ENCODE measurements at regions not wholly inside any gene's neighbourhood (a gene's known extent, or its start where the extent isn't known, plus 50 kb on each side); places are given as distances from the start of the nearest gene placed in this dataset.

DNA sequence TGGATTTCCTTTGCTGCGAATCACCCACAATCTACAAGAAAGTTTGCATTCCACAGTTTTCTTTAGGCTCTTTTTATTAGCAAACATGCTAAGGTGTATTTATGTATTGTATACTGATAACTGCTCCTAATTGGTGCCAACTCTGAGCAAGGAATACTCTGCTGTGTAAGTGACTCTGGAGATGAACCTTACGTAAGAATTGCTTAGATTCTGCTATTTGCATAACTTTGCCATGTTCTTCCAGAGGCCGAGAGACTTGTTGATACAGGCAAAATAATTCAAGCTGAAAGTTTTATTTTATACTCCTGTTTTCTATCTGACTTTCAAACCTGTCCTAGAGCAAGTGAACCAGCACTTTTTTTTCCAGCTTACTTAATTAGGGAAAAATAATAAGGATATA, 461.3 kb downstream of the GJA1 start:
- Histone ChIP-seq H3K9me3 (no peaks in the 10 kb centered on the region), H3K4me3 (no peak overlapping the region), H3K4me1 (no peaks in the 10 kb centered on the region), H3K36me3 (no peaks in the 10 kb centered on the region), H3K27me3 (no peaks in the 10 kb centered on the region), H3K27ac (no peak overlapping the region)
- TF ChIP-seq, protein P1, sequence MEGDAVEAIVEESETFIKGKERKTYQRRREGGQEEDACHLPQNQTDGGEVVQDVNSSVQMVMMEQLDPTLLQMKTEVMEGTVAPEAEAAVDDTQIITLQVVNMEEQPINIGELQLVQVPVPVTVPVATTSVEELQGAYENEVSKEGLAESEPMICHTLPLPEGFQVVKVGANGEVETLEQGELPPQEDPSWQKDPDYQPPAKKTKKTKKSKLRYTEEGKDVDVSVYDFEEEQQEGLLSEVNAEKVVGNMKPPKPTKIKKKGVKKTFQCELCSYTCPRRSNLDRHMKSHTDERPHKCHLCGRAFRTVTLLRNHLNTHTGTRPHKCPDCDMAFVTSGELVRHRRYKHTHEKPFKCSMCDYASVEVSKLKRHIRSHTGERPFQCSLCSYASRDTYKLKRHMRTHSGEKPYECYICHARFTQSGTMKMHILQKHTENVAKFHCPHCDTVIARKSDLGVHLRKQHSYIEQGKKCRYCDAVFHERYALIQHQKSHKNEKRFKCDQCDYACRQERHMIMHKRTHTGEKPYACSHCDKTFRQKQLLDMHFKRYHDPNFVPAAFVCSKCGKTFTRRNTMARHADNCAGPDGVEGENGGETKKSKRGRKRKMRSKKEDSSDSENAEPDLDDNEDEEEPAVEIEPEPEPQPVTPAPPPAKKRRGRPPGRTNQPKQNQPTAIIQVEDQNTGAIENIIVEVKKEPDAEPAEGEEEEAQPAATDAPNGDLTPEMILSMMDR (IDR thresholded peaks at IDR 0.05) = no peak
- TF ChIP-seq POLR2AphosphoS5 (IDR thresholded peaks at IDR 0.05) = no peak
- TF ChIP-seq EP300 (IDR thresholded peaks at IDR 0.05) = no peak
- no peak for TF ChIP-seq POLR2A (IDR thresholded peaks at IDR 0.05)
- DNase-seq = no peak
- 24 to 56% (median 48%) methylated on average over 3 of the region's 3 CpGs for WGBS, 5 donors
- intact Hi-C loops (cut with DNase I; ENCODE audit: low total_unique reads) = no loop called here

DNA sequence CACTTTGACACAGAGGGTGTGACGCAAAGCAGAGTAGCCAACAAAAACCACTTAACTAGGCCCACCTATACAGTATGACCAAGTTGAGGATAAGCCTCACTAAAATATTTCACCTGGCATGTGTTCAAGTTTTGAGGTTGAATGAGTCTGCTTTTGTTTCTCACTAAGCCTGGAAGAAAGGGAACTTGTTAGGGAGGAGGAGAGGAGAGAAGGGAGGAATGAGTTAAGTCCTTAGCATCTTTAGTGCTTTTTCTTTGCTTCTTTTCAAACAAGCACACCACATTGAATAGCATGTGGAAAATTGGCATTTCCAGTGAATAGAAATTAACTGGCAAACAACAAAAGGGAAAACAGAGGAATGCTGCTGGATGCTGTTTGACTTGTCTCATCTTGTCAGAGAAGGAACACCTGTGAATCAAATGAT, 461.9 kb downstream of the GJA1 start:
- intact Hi-C loops (cut with DNase I; ENCODE audit: low total_unique reads) = no loop called here
- no peaks in the 10 kb centered on the region for H3K36me3 ChIP-seq
- no peaks in the 10 kb centered on the region for H3K9me3 ChIP-seq
- 55 to 93% (median 84%) methylated on average over 1 of the region's 1 CpG for WGBS, 5 donors
- TF ChIP-seq EP300 (IDR thresholded peaks at IDR 0.05) (no peak), POLR2A (IDR thresholded peaks at IDR 0.05) (no peak), POLR2AphosphoS5 (IDR thresholded peaks at IDR 0.05) (no peak)
- TF ChIP-seq, protein P1 (IDR thresholded peaks at IDR 0.05) = no peak
- H3K27me3 ChIP-seq = no peaks in the 10 kb centered on the region
- no peak overlapping the region for H3K4me3 ChIP-seq
- H3K27ac ChIP-seq = no peak overlapping the region
- H3K4me1 ChIP-seq = no peaks in the 10 kb centered on the region
- DNase-seq = peak in 1 of 2 donors; percentile 42

DNA sequence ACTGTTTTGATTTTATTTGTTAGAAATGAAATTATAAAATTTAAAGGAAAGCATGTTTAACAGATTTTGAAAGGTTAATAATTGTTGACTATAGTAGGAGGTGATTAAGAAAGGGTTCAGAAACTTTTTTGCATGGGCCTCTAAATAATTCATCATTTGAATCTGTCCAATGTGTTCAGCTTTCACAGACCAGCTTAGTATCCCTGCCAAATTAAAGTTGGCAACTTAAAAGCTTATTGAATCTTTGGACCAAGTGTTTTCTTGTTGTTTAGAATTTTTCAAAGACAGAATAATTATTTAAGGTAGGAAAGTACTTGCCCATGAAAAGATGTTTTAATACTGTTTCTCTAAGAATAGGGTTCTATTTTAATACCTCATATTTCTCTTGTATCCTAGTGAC, 466.0 kb downstream of the GJA1 start:
- Histone ChIP-seq H3K36me3 (no peaks in the 10 kb centered on the region), H3K27me3 (no peaks in the 10 kb centered on the region), H3K27ac (no peak overlapping the region), H3K4me3 (no peak overlapping the region), H3K9me3 (no peaks in the 10 kb centered on the region), H3K4me1 (no peaks in the 10 kb centered on the region)
- intact Hi-C loops (cut with DNase I; ENCODE audit: low total_unique reads) = no loop called here
- no peak for DNase-seq
- TF ChIP-seq POLR2AphosphoS5 (IDR thresholded peaks at IDR 0.05) (no peak), EP300 (IDR thresholded peaks at IDR 0.05) (no peak), POLR2A (IDR thresholded peaks at IDR 0.05) (no peak)
- TF ChIP-seq, protein P1 (IDR thresholded peaks at IDR 0.05) = no peak

DNA sequence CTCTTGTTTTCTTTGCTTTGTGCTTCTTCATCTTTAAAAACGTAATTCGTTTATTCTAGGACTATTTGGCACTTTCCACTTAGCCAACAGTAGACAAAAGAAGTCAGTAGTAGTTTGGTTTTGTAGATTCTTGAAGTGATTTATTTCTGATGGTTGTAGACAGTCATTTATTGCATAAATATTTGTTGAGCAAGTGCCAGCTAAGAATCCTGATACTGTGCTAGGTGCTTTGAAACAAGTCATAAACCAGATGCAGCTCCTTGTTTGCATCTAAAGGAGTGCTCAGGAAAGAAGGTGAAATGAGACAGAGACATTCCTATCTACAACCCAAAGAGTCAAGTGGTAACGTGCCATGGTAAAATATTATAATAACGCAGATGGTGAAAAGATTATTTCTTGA, 469.1 kb downstream of the GJA1 start:
- intact Hi-C loops (cut with DNase I; ENCODE audit: low total_unique reads) = no loop called here
- TF ChIP-seq EP300 (IDR thresholded peaks at IDR 0.05) = no peak
- TF ChIP-seq, protein P1 (IDR thresholded peaks at IDR 0.05) = no peak
- no peak for TF ChIP-seq POLR2AphosphoS5 (IDR thresholded peaks at IDR 0.05)
- TF ChIP-seq POLR2A (IDR thresholded peaks at IDR 0.05) = no peak
- no peaks in the 10 kb centered on the region for H3K27me3 ChIP-seq
- H3K4me1 ChIP-seq = no peaks in the 10 kb centered on the region
- H3K9me3 ChIP-seq = peaks cover 0 to 23% (median 7%) of the 10 kb centered on the region in 4 donors
- H3K36me3 ChIP-seq = no peaks in the 10 kb centered on the region
- no peak overlapping the region for H3K4me3 ChIP-seq
- no peak for DNase-seq
- 55 to 68% (median 64%) methylated on average over 4 of the region's 4 CpGs for WGBS, 5 donors
- H3K27ac ChIP-seq = no peak overlapping the region

Data from stomach (tissue), 8 donors.